ENCODE measurements at regions not wholly inside any gene's neighbourhood (a gene's known extent, or its start where the extent isn't known, plus 50 kb on each side); places are given as distances from the start of the nearest gene placed in this dataset. TPM values are rescaled to one million over a fixed set of nuclear protein-coding genes. Genes with fewer than 3 reads are reported as not detected.

Small RNA genes lying in the stretch of these regions (microRNA-seq; reads per million reads assigned to microRNA genes)
- gene MIR552 (ENCODE audit: borderline microRNAs expressed) = not detected
